HG03103 (cell line): ENCODE measurements at regions not wholly inside any gene's neighbourhood (a gene's known extent, or its start where the extent isn't known, plus 50 kb on each side); places are given as distances from the start of the nearest gene placed in this dataset.
"Not testable (repeated sequence)": the region's sequence is repeated elsewhere in the genome, so short reads cannot be mapped to it uniquely, and the experiment has no call there.

ENCODE experiments used
- ATAC-seq: cut with Tn5 transposase; IDR thresholded peaks from one replicate; pipeline ENCODE4 v1.9.1; 2021; ENCODE audit warnings: low read depth; ENCODE audit not compliant: unreplicated experiment

DNA sequence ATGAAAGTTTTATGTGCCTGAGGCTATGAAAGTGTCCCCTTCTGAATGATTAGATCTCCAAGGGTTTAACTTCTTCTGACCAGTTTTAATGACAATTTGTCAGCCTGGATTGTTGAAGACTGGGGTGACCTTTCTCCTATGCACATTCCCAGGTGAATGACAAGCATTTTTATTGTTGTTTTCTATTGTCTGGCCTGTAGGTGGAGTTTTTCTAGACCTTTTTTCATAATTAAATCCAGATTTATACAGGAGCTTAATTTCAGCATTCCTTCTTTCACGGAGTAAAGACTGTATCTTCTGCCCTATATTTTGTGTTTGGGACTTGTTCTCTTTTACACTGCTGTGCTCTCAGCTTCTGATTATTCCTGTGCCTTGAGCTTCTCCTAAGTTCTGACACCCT lies 125.0 kb upstream of the FAR2 start:
- ATAC-seq: no peak

DNA sequence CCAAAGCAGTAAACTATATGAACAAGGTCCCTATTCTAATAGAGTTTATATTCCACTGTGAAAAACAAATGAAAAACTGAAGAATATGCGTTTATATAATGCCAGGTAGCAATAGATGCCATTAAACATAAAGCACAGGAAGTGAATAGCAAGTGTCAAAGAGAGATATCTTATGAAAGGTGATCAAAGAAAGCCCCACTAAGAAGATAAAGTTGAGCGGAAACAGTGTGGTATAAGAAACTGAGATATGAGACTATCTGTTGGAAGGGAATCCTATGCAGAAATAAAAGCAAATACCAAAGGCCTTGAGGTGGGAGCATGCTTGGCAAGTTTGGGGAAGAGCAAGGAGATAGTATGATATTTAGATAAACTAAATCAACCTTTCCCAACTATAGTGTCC lies 123.1 kb upstream of the FAR2 start:
- no peak for ATAC-seq

DNA sequence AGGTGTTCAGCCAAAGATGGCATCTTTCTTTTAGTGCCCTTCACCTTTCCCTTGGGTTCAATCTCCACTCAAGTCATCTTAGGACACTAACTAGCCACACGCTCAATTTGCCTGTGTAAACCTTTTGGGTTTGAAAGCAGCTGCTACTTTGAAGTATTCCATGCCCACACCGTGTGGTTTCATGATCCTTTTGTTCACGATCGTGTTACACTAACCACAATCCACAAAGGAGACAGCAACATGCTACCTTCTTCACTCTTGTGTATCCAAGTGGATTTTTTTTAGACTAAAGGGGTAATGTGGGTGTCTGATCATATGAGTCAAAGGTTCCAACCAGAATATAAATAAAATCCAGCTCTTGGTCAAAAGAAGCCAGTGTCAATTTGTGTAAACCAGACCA lies 122.7 kb upstream of the FAR2 start:
- ATAC-seq: no peak

DNA sequence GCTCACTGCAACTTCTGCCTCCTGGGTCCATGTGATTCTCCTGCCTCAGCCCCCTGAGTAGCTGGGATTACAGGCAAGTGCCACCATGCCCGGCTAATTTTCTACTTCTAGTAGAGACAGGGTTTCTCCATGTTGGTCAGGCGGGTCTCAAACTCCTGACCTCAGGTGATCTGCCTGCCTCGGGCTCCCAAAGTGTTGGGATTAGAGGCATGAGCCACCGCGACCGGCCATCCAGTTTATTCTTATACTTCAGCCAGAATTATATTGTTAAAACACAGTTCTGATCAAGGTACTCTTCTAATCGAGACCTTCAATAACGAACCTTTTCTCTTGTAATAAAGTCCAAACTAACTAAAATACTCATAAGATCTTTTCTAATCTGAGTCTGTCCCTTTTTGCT lies 119.6 kb upstream of the FAR2 start:
- ATAC-seq: not testable (repeated sequence)

GRCh38 chr12:29030006-29030405 lies 119.1 kb upstream of the FAR2 start:
- ATAC-seq: no peak

- no peak for ATAC-seq
These were observed 116.6 kb upstream of the FAR2 start for GRCh38 chr12:29032446-29032845.

GRCh38 chr12:29033519-29033918 lies 115.6 kb upstream of the FAR2 start:
- no peak for ATAC-seq

GRCh38 chr12:29035112-29035511 lies 114.0 kb upstream of the FAR2 start:
- ATAC-seq: no peak

DNA sequence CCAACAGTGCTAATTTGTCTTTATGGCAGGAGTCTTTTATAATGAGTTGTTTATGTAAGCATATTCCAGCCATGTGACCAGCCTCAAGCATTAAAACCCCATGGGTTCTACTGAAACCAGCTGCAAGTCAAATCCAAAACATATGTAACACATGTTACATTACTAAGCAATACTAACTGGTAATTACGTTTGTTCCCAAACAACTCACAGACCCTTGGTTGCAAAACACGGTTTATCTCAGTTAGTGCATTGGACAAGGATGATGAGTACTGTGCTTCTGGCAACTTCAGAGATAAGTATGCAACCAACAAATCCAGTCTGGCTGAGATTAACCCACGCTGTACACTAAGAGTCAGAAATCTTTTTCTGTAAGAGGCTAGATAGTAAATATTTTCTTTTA lies 110.1 kb upstream of the FAR2 start:
- ATAC-seq: no peak

GRCh38 chr12:29041621-29042020 lies 107.5 kb upstream of the FAR2 start:
- ATAC-seq: no peak

- no peak for ATAC-seq
These were observed 106.0 kb upstream of the FAR2 start for GRCh38 chr12:29043069-29043468.

DNA sequence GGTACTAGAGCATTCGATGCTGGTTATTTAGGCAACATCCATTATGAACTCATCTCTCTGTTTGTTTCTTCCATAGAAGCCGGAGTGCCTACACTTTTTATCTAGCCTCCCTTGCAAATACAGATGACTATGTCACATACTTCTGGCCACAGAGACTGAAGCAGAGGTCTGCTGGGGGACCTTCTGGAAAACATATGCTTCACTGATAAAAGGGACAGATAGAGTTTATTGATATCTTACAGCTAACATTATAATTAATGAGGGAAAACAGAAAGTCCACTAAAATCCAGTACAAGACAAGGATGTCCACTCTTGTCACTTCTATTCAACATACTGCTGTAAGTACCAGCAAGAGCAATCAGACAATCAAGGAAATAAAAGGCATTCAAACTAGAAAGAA lies 104.3 kb upstream of the FAR2 start:
- no peak for ATAC-seq

DNA sequence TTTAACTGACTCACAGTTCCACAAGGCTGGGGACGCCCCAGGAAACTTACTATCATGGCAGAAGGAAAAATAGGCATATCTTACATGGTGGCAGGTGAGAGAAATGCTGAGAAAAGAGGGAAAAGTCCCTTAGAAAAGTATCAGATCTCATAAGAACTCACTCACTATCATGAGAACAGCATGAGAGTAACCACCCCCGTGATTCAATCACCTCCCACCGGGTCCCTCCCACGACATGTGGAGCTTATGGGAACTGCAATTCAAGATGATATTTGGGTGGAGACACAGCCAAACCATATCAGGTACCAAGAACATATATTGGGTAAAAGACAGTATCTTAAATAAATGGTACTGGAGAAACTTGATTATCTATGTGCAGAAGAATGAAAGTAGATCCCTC lies 100.3 kb upstream of the FAR2 start:
- ATAC-seq: no peak

DNA sequence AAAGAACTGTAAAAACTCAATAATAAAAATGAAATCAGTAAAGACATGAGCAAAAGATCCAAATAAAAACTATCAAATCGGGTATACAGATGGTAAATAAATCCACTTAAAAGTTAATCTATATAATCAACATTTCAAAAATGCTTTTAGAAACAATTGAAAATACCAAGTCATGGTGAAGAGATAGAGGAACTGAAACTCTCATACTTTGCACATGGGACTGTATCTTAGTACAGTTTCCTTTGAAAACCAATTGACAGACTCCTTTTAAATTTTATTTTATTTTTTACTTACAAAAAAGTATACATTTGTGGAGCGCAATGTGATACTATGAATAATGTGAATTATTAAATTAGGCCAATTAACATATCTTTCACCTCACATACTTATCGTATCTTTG lies 98.6 kb upstream of the FAR2 start:
- peak; percentile 66 for ATAC-seq

DNA sequence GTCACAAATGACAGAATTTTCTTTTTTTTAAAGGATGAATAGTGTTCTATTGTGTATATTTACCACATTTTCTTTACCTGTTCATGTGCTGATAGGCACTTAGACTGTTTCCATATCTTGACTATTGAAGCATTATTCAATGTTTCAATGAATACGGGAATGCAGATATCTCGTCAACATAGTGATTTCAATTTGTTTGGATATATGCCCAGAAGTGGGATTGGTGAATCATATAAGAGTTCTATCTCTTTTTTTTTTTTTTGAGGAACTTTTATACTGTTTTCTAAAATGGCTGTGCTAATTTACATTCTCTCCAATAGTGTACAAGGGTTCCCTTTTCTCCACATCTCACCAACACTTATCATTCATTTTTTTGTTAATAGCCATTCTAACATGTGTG lies 97.9 kb upstream of the FAR2 start:
- no peak for ATAC-seq

DNA sequence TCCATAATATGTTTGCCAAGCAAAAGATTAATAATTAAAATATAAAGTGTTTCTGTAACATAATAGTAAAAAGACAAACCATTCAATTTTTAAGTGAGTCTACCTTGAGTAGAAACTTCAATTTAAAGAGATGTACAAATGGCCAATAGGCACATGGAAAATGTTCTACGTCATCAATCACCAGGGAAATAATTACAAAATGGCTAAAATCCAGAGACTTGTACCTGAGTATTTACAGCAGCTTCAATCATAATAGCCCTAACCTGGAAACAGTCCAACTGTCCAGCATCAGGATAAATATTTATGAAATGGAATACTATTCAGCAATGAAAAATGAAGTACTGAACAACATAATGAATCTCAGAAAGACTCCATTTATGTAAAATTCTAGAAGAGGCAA lies 95.5 kb upstream of the FAR2 start:
- peak; percentile 58 for ATAC-seq

- ATAC-seq: no peak
These were observed 94.0 kb upstream of the FAR2 start for GRCh38 chr12:29054858-29055663.

DNA sequence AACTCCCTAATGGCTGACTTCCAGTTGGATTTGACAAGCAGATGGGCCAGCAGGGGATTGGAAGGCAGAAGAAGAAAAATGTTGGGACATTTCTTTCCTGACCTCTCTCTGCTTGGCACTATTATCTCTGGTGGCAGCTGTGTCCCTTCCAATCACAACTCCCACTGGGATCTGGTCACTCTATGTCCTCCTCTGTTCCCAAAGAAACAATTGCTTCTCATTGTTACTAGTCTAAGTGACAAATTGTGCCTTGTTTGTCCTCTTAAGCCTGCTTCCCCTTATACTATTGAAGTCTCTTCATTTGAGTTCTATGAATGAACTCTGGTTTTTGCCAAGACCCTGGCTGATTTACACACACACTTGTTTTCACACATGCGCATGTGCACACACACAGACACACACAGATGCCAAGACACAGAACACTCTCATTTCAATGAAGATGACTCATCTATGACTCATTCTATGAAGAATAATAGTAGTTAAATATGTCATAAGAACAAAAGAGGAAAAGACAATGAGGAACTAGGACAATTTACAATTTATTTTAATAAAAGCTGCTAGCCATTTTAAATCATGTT lies 83.0 kb upstream of the FAR2 start:
- ATAC-seq: peak; percentile 55

DNA sequence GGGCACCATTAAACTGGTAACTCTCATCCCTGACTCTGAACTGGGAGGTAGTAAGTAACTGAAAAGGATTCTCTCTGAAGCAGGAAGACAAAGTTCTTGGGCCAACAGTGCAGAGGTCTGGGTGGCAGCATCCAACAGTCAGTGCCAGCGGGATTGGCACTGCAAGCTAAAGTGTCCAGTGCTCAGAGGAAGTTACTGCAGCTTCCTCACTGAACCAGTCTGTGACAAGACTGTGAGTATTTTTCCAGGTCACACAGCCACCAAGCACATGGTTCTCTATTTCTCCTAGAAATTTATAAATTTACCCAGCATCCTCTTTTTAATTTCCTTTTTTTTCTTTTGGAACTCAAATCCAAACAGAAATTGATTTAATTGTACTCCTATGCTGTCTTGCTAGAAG lies 81.6 kb upstream of the FAR2 start:
- ATAC-seq: no peak

GRCh38 chr12:29070309-29070708 lies 78.8 kb upstream of the FAR2 start:
- no peak for ATAC-seq

DNA sequence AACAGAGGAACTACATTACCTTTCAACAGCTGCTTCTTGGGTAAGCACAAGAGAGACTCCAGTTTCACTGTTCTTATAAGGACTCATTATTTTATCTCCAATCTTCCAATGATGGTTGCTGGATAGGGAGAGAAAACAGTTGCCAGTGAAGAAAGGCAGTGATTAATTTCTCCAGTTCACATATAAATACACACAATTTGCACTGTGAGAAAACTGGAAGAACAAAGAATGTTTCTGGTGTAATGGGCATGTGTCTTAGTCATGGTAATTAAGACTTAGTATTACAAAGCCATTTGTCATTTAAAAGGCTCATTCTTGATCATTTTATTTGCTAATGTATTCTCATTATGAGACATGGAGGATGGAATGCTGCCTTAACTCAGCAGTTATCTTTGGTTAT lies 78.0 kb upstream of the FAR2 start:
- ATAC-seq: no peak

- no peak for ATAC-seq
These were observed 76.4 kb upstream of the FAR2 start for GRCh38 chr12:29072631-29073030.
